Liver (tissue), 8 donors: ENCODE measurements at regions not wholly inside any gene's neighbourhood (a gene's known extent, or its start where the extent isn't known, plus 50 kb on each side); places are given as distances from the start of the nearest gene placed in this dataset.

Experiments
- DNase-seq: peaks from one replicate; pipeline ENCODE4 v3.0.0-alpha.2; 2017; ENCODE audit warnings: low spot score
- H3K27ac ChIP-seq, 2 donors: one replicate each; pipeline ENCODE4 v1.7.0; 2013; ENCODE audit warnings: inconsistent platforms in 2 of 2, low read length in 2 of 2, control low read depth in 1 of 2, low read depth in 1 of 2, mild to moderate bottlenecking in 1 of 2
- H3K27me3 ChIP-seq, 4 donors: one replicate each; pipeline versions ENCODE4 v1.6.1 to v1.7.0; 2013; ENCODE audit warnings: low read length in 3 of 4, inconsistent platforms in 1 of 4, mild to moderate bottlenecking in 1 of 4, moderate library complexity in 1 of 4; ENCODE audit not compliant: control insufficient read depth in 4 of 4, insufficient read depth in 4 of 4
- H3K36me3 ChIP-seq, 4 donors: one replicate each; pipeline versions ENCODE4 v1.6.1 to v1.7.0; 2013; ENCODE audit warnings: low read length in 3 of 4, mild to moderate bottlenecking in 3 of 4, low read depth in 1 of 4, moderate library complexity in 1 of 4; ENCODE audit not compliant: control insufficient read depth in 4 of 4, insufficient read depth in 3 of 4
- H3K4me1 ChIP-seq, 4 donors: one replicate each; pipeline versions ENCODE4 v1.6.1 to v1.7.0; 2013; ENCODE audit warnings: low read length in 3 of 4, mild to moderate bottlenecking in 3 of 4, moderate library complexity in 1 of 4; ENCODE audit not compliant: control insufficient read depth in 4 of 4, insufficient read depth in 4 of 4
- H3K4me3 ChIP-seq, 3 donors: one replicate each; pipeline versions ENCODE4 v1.6.1 to v1.7.0; 2013; ENCODE audit warnings: low read length in 3 of 3, control low read depth in 1 of 3, low read depth in 1 of 3, mild to moderate bottlenecking in 1 of 3
- H3K9ac ChIP-seq, 2 donors: one replicate each; pipeline ENCODE4 v1.7.0; 2013; ENCODE audit warnings: low read length in 2 of 2, mild to moderate bottlenecking in 2 of 2, moderate library complexity in 2 of 2, control low read depth in 1 of 2, low read depth in 1 of 2
- H3K9me3 ChIP-seq, 4 donors: one replicate each; pipeline versions ENCODE4 v1.6.1 to v1.7.0; 2013; ENCODE audit warnings: low read length in 3 of 4; ENCODE audit not compliant: control insufficient read depth in 4 of 4
- ATF3 ChIP-seq: IDR thresholded peaks from 2 replicates; pipeline ENCODE4 v1.6.1; 2016; ENCODE audit warnings: antibody characterized with exemption
- CTCF ChIP-seq: fragments of 150-350 bp; IDR thresholded peaks from 2 replicates; pipeline ENCODE4 v1.5.1; 2017; ENCODE audit warnings: improper control_type of control experiment, low read depth, low read length; ENCODE audit not compliant: missing input control
- FOXA1 ChIP-seq: IDR thresholded peaks from 2 replicates; pipeline ENCODE4 v1.6.1; 2016; ENCODE audit warnings: antibody characterized with exemption
- FOXA2 ChIP-seq: IDR thresholded peaks from 2 replicates; pipeline ENCODE4 v1.6.1; 2016; ENCODE audit warnings: antibody characterized with exemption
- GABPA ChIP-seq, 2 donors: IDR thresholded peaks in 1 of 2; conservative IDR thresholded peaks in 1 of 2; 2 replicates each; pipeline ENCODE4 v1.6.1; 2016; ENCODE audit warnings: antibody characterized with exemption in 2 of 2, mild to moderate bottlenecking in 1 of 2, moderate library complexity in 1 of 2
- JUND ChIP-seq, 2 donors: IDR thresholded peaks; 2 replicates each; pipeline ENCODE4 v1.6.1; 2016; ENCODE audit warnings: antibody characterized with exemption in 2 of 2
- MAX ChIP-seq: IDR thresholded peaks from 2 replicates; pipeline ENCODE4 v1.6.1; 2016; ENCODE audit warnings: antibody characterized with exemption
- NR2F2 ChIP-seq: IDR thresholded peaks from 2 replicates; pipeline ENCODE4 v1.6.1; 2016; ENCODE audit warnings: antibody characterized with exemption
- RXRA ChIP-seq, 2 donors: IDR thresholded peaks; 2 replicates each; pipeline ENCODE4 v1.6.1; 2017 to 2018; ENCODE audit warnings: antibody characterized with exemption in 2 of 2, mild to moderate bottlenecking in 1 of 2
- SP1 ChIP-seq: IDR thresholded peaks from 2 replicates; pipeline ENCODE4 v1.6.1; 2018; ENCODE audit warnings: antibody characterized with exemption, mild to moderate bottlenecking
- TAF1 ChIP-seq: conservative IDR thresholded peaks from 2 replicates; pipeline ENCODE4 v1.6.1; 2016; ENCODE audit warnings: antibody characterized with exemption, mild to moderate bottlenecking
- ZBTB33 ChIP-seq: IDR thresholded peaks from 2 replicates; pipeline ENCODE4 v1.6.1; 2016; ENCODE audit warnings: antibody characterized with exemption
- WGBS: extraction: QIAGEN DNeasy Blood & Tissue Kit; methylation state at CpG from one replicate; pipeline ENCODE4 v1.1.7; 2013; 5-methylcytosine and 5-hydroxymethylcytosine counted together
- donor health status: healthy.
- donor health status: healthy.
- donor health status: healthy.
- donor health status: healthy.
- donor health status: healthy.

GRCh38 chr5:160960592-160960991 is 108.6 kb upstream of the ATP10B start:
- WGBS: 59% methylated on average over 2 of the region's 2 CpGs
- H3K27me3 ChIP-seq: no peaks in the 10 kb centered on the region
- no peak for DNase-seq
- no peak overlapping the region for H3K27ac ChIP-seq
- no peak for TF ChIP-seq ZBTB33
- no peak for TF ChIP-seq FOXA1
- TF ChIP-seq SP1: no peak
- TF ChIP-seq RXRA (IDR thresholded peaks at IDR 0.05): no peak
- no peak for TF ChIP-seq CTCF
- TF ChIP-seq ATF3: no peak
- no peak for TF ChIP-seq FOXA2
- TF ChIP-seq NR2F2: no peak
- TF ChIP-seq GABPA (IDR thresholded peaks at IDR 0.05 in 1 of 2, conservative IDR thresholded peaks at IDR 0.05 in 1 of 2): no peak
- no peak for TF ChIP-seq MAX
- no peak for TF ChIP-seq JUND (IDR thresholded peaks at IDR 0.05)
- no peak for TF ChIP-seq TAF1
- H3K4me1 ChIP-seq: no peaks in the 10 kb centered on the region
- H3K36me3 ChIP-seq: no peaks in the 10 kb centered on the region
- H3K4me3 ChIP-seq: no peak overlapping the region
- no peak overlapping the region for H3K9ac ChIP-seq
- no peaks in the 10 kb centered on the region for H3K9me3 ChIP-seq

- no peak for TF ChIP-seq JUND (IDR thresholded peaks at IDR 0.05)
- TF ChIP-seq MAX: no peak
- no peak for TF ChIP-seq ATF3
- no peak for TF ChIP-seq ZBTB33
- no peak for TF ChIP-seq CTCF
- no peak for TF ChIP-seq RXRA (IDR thresholded peaks at IDR 0.05)
- H3K9me3 ChIP-seq: no peaks in the 10 kb centered on the region
- 50% methylated on average over 2 of the region's 2 CpGs for WGBS
Observed at GRCh38 chr5:160959804-160960203, 107.8 kb upstream of the ATP10B start.

More at GRCh38 chr5:160959804-160960203, 107.8 kb upstream of the ATP10B start:
- Histone ChIP-seq H3K9ac (no peak overlapping the region), H3K27me3 (no peaks in the 10 kb centered on the region), H3K27ac (no peak overlapping the region), H3K36me3 (no peaks in the 10 kb centered on the region), H3K4me1 (no peaks in the 10 kb centered on the region), H3K4me3 (no peak overlapping the region)
- DNase-seq: no peak
